ENCODE measurements at regions not wholly inside any gene's neighbourhood (a gene's known extent, or its start where the extent isn't known, plus 50 kb on each side); places are given as distances from the start of the nearest gene placed in this dataset.

DNA sequence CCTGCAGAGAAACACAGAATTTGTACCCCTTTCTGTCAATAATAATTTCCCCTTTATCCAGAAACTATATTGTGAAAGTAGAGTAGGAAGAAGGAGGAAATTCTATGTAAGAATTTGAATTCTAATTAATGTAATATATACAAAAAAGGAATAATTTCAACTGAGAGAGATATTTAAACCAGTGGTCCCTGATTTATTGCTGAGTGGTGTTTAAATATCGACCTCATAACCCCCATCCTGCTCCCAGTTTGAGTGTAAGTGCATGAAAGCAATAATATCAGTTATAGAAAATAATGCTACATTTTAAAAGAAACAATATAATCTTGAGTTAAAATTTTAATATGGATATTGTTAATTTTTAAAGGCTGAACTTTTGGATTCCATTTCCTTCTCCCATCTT lies 286.2 kb upstream of the REG3G start:
- H3K27ac Mint-ChIP-seq (ENCODE audit: unreplicated experiment): no peak overlapping the region
- no peaks in the 10 kb centered on the region for H3K27me3 Mint-ChIP-seq (ENCODE audit: unreplicated experiment)
- no peak for DNase-seq (ENCODE audit: extremely low spot score, unreplicated experiment)
- TF ChIP-seq, protein P1, sequence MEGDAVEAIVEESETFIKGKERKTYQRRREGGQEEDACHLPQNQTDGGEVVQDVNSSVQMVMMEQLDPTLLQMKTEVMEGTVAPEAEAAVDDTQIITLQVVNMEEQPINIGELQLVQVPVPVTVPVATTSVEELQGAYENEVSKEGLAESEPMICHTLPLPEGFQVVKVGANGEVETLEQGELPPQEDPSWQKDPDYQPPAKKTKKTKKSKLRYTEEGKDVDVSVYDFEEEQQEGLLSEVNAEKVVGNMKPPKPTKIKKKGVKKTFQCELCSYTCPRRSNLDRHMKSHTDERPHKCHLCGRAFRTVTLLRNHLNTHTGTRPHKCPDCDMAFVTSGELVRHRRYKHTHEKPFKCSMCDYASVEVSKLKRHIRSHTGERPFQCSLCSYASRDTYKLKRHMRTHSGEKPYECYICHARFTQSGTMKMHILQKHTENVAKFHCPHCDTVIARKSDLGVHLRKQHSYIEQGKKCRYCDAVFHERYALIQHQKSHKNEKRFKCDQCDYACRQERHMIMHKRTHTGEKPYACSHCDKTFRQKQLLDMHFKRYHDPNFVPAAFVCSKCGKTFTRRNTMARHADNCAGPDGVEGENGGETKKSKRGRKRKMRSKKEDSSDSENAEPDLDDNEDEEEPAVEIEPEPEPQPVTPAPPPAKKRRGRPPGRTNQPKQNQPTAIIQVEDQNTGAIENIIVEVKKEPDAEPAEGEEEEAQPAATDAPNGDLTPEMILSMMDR (IDR thresholded peaks at IDR 0.05): no peak
- H3K4me3 Mint-ChIP-seq (ENCODE audit: unreplicated experiment): no peak overlapping the region
- H3K9me3 Mint-ChIP-seq (ENCODE audit: unreplicated experiment): no peaks in the 10 kb centered on the region
- H3K4me1 Mint-ChIP-seq (ENCODE audit: unreplicated experiment): no peaks in the 10 kb centered on the region
- H3K36me3 Mint-ChIP-seq (ENCODE audit: unreplicated experiment): no peaks in the 10 kb centered on the region

DNA sequence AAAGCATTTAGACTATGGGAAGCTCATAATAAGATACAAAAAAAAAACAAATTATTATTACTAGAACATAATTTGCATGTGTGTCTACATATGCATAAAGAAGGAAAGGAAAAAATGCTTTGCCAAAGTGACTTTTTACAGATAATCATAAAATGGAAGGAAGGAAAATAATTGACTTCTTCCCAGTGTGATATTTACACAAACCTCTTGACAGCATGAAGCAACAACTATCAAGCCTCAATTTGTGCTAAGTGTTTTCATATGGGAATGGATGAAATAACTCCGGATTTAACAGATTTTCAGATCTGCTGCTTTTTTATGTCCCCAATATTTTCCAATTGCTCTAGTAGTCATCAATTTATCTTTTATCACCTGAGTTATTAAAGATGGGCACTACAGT lies 275.9 kb upstream of the REG3G start:
- H3K4me3 Mint-ChIP-seq (ENCODE audit: unreplicated experiment): no peak overlapping the region
- H3K36me3 Mint-ChIP-seq (ENCODE audit: unreplicated experiment): no peaks in the 10 kb centered on the region
- no peak for DNase-seq (ENCODE audit: extremely low spot score, unreplicated experiment)
- TF ChIP-seq, protein P1 (IDR thresholded peaks at IDR 0.05): no peak
- H3K4me1 Mint-ChIP-seq (ENCODE audit: unreplicated experiment): no peaks in the 10 kb centered on the region
- H3K27ac Mint-ChIP-seq (ENCODE audit: unreplicated experiment): no peak overlapping the region
- no peaks in the 10 kb centered on the region for H3K27me3 Mint-ChIP-seq (ENCODE audit: unreplicated experiment)
- no peaks in the 10 kb centered on the region for H3K9me3 Mint-ChIP-seq (ENCODE audit: unreplicated experiment)

DNA sequence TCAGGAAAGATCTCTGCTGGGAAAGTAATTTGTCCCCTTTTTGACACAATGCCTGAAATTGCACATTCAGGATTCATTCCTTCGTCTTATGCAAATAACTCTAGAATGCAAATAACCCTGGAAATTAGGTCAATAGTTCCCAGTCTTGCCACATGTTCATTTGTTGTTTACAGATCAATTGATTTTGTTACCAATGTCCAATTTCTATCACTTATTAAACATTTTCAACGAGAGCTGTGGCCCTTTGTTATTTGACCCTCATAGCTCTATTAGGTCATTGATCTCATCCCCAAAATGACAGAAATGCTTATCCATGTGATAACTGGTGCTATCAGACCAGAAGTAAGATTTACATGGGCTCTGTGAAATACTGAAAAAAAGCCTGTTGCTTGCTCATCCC lies 275.3 kb upstream of the REG3G start:
- Mint-ChIP-seq H3K27ac (ENCODE audit: unreplicated experiment) (no peak overlapping the region), H3K4me3 (ENCODE audit: unreplicated experiment) (no peak overlapping the region), H3K36me3 (ENCODE audit: unreplicated experiment) (no peaks in the 10 kb centered on the region), H3K9me3 (ENCODE audit: unreplicated experiment) (no peaks in the 10 kb centered on the region), H3K4me1 (ENCODE audit: unreplicated experiment) (no peaks in the 10 kb centered on the region), H3K27me3 (ENCODE audit: unreplicated experiment) (no peaks in the 10 kb centered on the region)
- no peak for DNase-seq (ENCODE audit: extremely low spot score, unreplicated experiment)
- TF ChIP-seq, protein P1 (IDR thresholded peaks at IDR 0.05): no peak

DNA sequence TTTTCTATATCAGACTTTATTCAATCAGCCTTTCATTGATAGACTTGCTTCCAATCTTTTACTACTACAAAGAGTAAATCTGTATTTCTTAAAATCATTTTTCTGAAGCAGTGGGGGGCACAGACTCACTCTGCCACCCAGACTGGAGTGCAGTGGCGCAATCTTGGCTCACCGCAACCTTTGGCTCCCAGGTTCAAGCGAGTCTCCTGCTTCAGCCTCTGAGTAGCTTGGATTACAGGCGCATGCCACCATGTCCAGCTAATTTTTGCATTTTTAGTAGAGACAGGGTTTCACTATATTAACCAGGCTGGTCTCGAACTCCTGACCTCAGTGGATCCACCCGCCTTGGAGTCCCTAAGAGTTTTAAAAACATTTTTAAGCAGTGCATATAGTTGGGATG lies 270.6 kb upstream of the REG3G start:
- H3K27ac Mint-ChIP-seq (ENCODE audit: unreplicated experiment): no peak overlapping the region
- TF ChIP-seq, protein P1 (IDR thresholded peaks at IDR 0.05): no peak
- H3K4me3 Mint-ChIP-seq (ENCODE audit: unreplicated experiment): no peak overlapping the region
- DNase-seq (ENCODE audit: extremely low spot score, unreplicated experiment): no peak
- H3K4me1 Mint-ChIP-seq (ENCODE audit: unreplicated experiment): no peaks in the 10 kb centered on the region
- peaks cover 9% of the 10 kb centered on the region for H3K9me3 Mint-ChIP-seq (ENCODE audit: unreplicated experiment)
- no peaks in the 10 kb centered on the region for H3K36me3 Mint-ChIP-seq (ENCODE audit: unreplicated experiment)
- H3K27me3 Mint-ChIP-seq (ENCODE audit: unreplicated experiment): no peaks in the 10 kb centered on the region

DNA sequence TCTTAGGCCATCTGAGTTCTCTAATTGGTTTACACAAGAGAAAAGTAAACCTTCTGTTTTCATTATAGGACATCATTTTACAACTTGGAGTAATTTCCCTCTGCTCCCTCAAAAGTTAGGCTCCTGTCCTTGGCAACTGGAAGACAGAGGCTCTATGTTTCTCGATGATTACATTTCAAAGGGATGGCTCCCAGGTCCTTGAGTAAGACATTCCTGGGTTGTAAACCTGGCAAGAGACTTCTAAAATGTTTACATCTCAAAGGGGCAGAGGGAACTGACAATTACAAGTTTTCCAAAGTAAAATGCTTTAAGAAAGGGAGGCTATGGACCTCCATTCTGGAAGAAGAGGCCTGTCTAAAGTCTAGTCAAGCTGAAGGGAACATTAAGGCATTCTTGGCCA lies 268.3 kb upstream of the REG3G start:
- Mint-ChIP-seq H3K27ac (ENCODE audit: unreplicated experiment) (no peak overlapping the region), H3K4me3 (ENCODE audit: unreplicated experiment) (no peak overlapping the region), H3K9me3 (ENCODE audit: unreplicated experiment) (peaks cover 29% of the 10 kb centered on the region), H3K4me1 (ENCODE audit: unreplicated experiment) (no peaks in the 10 kb centered on the region), H3K27me3 (ENCODE audit: unreplicated experiment) (no peaks in the 10 kb centered on the region), H3K36me3 (ENCODE audit: unreplicated experiment) (no peaks in the 10 kb centered on the region)
- DNase-seq (ENCODE audit: extremely low spot score, unreplicated experiment): no peak
- TF ChIP-seq, protein P1 (IDR thresholded peaks at IDR 0.05): no peak
